Immature natural killer cell (primary cell): ENCODE measurements at regions not wholly inside any gene's neighbourhood (a gene's known extent, or its start where the extent isn't known, plus 50 kb on each side); places are given as distances from the start of the nearest gene placed in this dataset.
A peak's percentile ranks its signal among the peaks of the same experiment; 100 is the strongest.

ENCODE experiments used
- DNase-seq, 3 donors: peaks; one replicate each; pipeline ENCODE4 v3.0.0; 2022; ENCODE audit warnings: mixed read lengths in 1 of 3
- H3K27ac Mint-ChIP-seq, 6 donors: one replicate each; pipeline ENCODE4 v1.8.0; 2020; ENCODE audit warnings: mixed read lengths in 6 of 6, mild to moderate bottlenecking in 5 of 6, inconsistent platforms in 4 of 6, moderate library complexity in 3 of 6
- H3K27me3 Mint-ChIP-seq, 3 donors: one replicate each; pipeline ENCODE4 v1.8.0; 2020 to 2021; ENCODE audit warnings: low read depth in 3 of 3, mild to moderate bottlenecking in 3 of 3, mixed read lengths in 3 of 3, moderate library complexity in 3 of 3, inconsistent platforms in 1 of 3
- H3K36me3 Mint-ChIP-seq, 3 donors: one replicate each; pipeline ENCODE4 v1.8.0; 2020; ENCODE audit warnings: mixed read lengths in 3 of 3, inconsistent platforms in 2 of 3, mild to moderate bottlenecking in 2 of 3
- H3K4me1 Mint-ChIP-seq, 2 donors: one replicate each; pipeline ENCODE4 v1.8.0; 2020; ENCODE audit warnings: inconsistent platforms in 2 of 2, mild to moderate bottlenecking in 2 of 2, mixed read lengths in 2 of 2, moderate library complexity in 1 of 2
- H3K4me3 Mint-ChIP-seq, 5 donors: one replicate each; pipeline ENCODE4 v1.8.0; 2020; ENCODE audit warnings: mild to moderate bottlenecking in 5 of 5, mixed read lengths in 5 of 5, inconsistent platforms in 3 of 5, moderate library complexity in 3 of 5
- H3K9me3 Mint-ChIP-seq, 6 donors: one replicate each; pipeline ENCODE4 v1.8.0; 2020; ENCODE audit warnings: mild to moderate bottlenecking in 6 of 6, mixed read lengths in 6 of 6, inconsistent platforms in 4 of 6, moderate library complexity in 3 of 6

GRCh38 chr5:171639205-171639621 lies 146.4 kb upstream of the SMIM23 start:
- Mint-ChIP-seq H3K4me1 (no peaks in the 10 kb centered on the region), H3K9me3 (no peaks in the 10 kb centered on the region), H3K4me3 (no peak overlapping the region), H3K27ac (no peak overlapping the region), H3K27me3 (peaks cover 1 to 7% (median 3%) of the 10 kb centered on the region in 3 donors), H3K36me3 (no peaks in the 10 kb centered on the region)
- no peak for DNase-seq

GRCh38 chr5:171639966-171640365 lies 145.7 kb upstream of the SMIM23 start:
- Mint-ChIP-seq H3K4me3 (no peak overlapping the region), H3K4me1 (no peaks in the 10 kb centered on the region), H3K27me3 (peaks cover 1 to 7% (median 2%) of the 10 kb centered on the region in 3 donors), H3K27ac (no peak overlapping the region), H3K36me3 (no peaks in the 10 kb centered on the region), H3K9me3 (no peaks in the 10 kb centered on the region)
- no peak for DNase-seq

GRCh38 chr5:171640480-171640879 lies 145.1 kb upstream of the SMIM23 start:
- H3K4me3 Mint-ChIP-seq: no peak overlapping the region
- no peaks in the 10 kb centered on the region for H3K4me1 Mint-ChIP-seq
- H3K27me3 Mint-ChIP-seq: peaks cover 1 to 3% (median 2%) of the 10 kb centered on the region in 3 donors
- no peak for DNase-seq
- H3K36me3 Mint-ChIP-seq: no peaks in the 10 kb centered on the region
- no peak overlapping the region for H3K27ac Mint-ChIP-seq
- H3K9me3 Mint-ChIP-seq: no peaks in the 10 kb centered on the region

GRCh38 chr5:171641891-171642290 lies 143.7 kb upstream of the SMIM23 start:
- Mint-ChIP-seq H3K4me1 (no peaks in the 10 kb centered on the region), H3K9me3 (peaks cover 0 to 3% (median 0%) of the 10 kb centered on the region in 6 donors)

GRCh38 chr5:171642894-171643293 lies 142.7 kb upstream of the SMIM23 start:
- Mint-ChIP-seq H3K36me3 (no peaks in the 10 kb centered on the region), H3K27me3 (peaks cover 2 to 6% (median 5%) of the 10 kb centered on the region in 3 donors), H3K9me3 (peaks cover 0 to 3% (median 0%) of the 10 kb centered on the region in 6 donors), H3K4me3 (no peak overlapping the region), H3K4me1 (no peaks in the 10 kb centered on the region), H3K27ac (no peak overlapping the region)
- DNase-seq: no peak

More at GRCh38 chr5:171641891-171642290, 143.7 kb upstream of the SMIM23 start:
- no peaks in the 10 kb centered on the region for H3K36me3 Mint-ChIP-seq
- H3K27ac Mint-ChIP-seq: no peak overlapping the region
- H3K4me3 Mint-ChIP-seq: no peak overlapping the region
- no peak for DNase-seq
- peaks cover 2 to 5% (median 4%) of the 10 kb centered on the region in 3 donors for H3K27me3 Mint-ChIP-seq

GRCh38 chr5:171644536-171644935 lies 141.1 kb upstream of the SMIM23 start:
- Mint-ChIP-seq H3K36me3 (no peaks in the 10 kb centered on the region), H3K4me3 (no peak overlapping the region), H3K9me3 (peaks cover 0 to 3% (median 0%) of the 10 kb centered on the region in 6 donors), H3K4me1 (no peaks in the 10 kb centered on the region), H3K27ac (no peak overlapping the region), H3K27me3 (peaks cover 2 to 8% (median 7%) of the 10 kb centered on the region in 3 donors)
- DNase-seq: no peak

- H3K36me3 Mint-ChIP-seq: no peaks in the 10 kb centered on the region
- no peaks in the 10 kb centered on the region for H3K4me1 Mint-ChIP-seq
These were observed 139.2 kb upstream of the SMIM23 start for GRCh38 chr5:171646102-171647042.

GRCh38 chr5:171647043-171647903 lies 138.3 kb upstream of the SMIM23 start:
- H3K36me3 Mint-ChIP-seq: no peaks in the 10 kb centered on the region
- H3K9me3 Mint-ChIP-seq: peaks cover 0 to 3% (median 0%) of the 10 kb centered on the region in 6 donors
- DNase-seq: no peak
- no peak overlapping the region for H3K4me3 Mint-ChIP-seq
- H3K4me1 Mint-ChIP-seq: no peaks in the 10 kb centered on the region
- H3K27ac Mint-ChIP-seq: peak overlapping the region in 1 of 6 donors; percentile 59
- peaks cover 2 to 11% (median 6%) of the 10 kb centered on the region in 3 donors for H3K27me3 Mint-ChIP-seq

More at GRCh38 chr5:171646102-171647042, 139.2 kb upstream of the SMIM23 start:
- no peak overlapping the region for H3K27ac Mint-ChIP-seq
- H3K9me3 Mint-ChIP-seq: peaks cover 0 to 3% (median 0%) of the 10 kb centered on the region in 6 donors
- DNase-seq: no peak
- H3K4me3 Mint-ChIP-seq: no peak overlapping the region
- H3K27me3 Mint-ChIP-seq: peaks cover 2 to 8% (median 7%) of the 10 kb centered on the region in 3 donors

GRCh38 chr5:171647904-171648260 lies 137.7 kb upstream of the SMIM23 start:
- Mint-ChIP-seq H3K27me3 (peaks cover 0 to 11% (median 6%) of the 10 kb centered on the region in 3 donors), H3K9me3 (peaks cover 0 to 3% (median 0%) of the 10 kb centered on the region in 6 donors), H3K4me1 (no peaks in the 10 kb centered on the region), H3K27ac (no peak overlapping the region), H3K4me3 (no peak overlapping the region), H3K36me3 (no peaks in the 10 kb centered on the region)
- no peak for DNase-seq

GRCh38 chr5:171648279-171649074 lies 137.1 kb upstream of the SMIM23 start:
- Mint-ChIP-seq H3K4me1 (no peaks in the 10 kb centered on the region), H3K9me3 (peaks cover 0 to 3% (median 0%) of the 10 kb centered on the region in 6 donors), H3K36me3 (no peaks in the 10 kb centered on the region), H3K4me3 (no peak overlapping the region), H3K27ac (no peak overlapping the region), H3K27me3 (peaks cover 0 to 11% (median 6%) of the 10 kb centered on the region in 3 donors)
- no peak for DNase-seq

- Mint-ChIP-seq H3K4me1 (no peaks in the 10 kb centered on the region), H3K4me3 (no peak overlapping the region), H3K9me3 (peaks cover 0 to 3% (median 0%) of the 10 kb centered on the region in 6 donors), H3K27ac (no peak overlapping the region), H3K36me3 (no peaks in the 10 kb centered on the region), H3K27me3 (peaks cover 0 to 11% (median 6%) of the 10 kb centered on the region in 3 donors)
- DNase-seq: no peak
These were observed 136.6 kb upstream of the SMIM23 start for GRCh38 chr5:171649075-171649401.

- H3K36me3 Mint-ChIP-seq: no peaks in the 10 kb centered on the region
- H3K4me1 Mint-ChIP-seq: no peaks in the 10 kb centered on the region
- H3K27me3 Mint-ChIP-seq: peaks cover 0 to 10% (median 9%) of the 10 kb centered on the region in 3 donors
- H3K9me3 Mint-ChIP-seq: peaks cover 0 to 3% (median 0%) of the 10 kb centered on the region in 6 donors
- no peak for DNase-seq
- H3K4me3 Mint-ChIP-seq: no peak overlapping the region
- H3K27ac Mint-ChIP-seq: no peak overlapping the region
These were observed 135.0 kb upstream of the SMIM23 start for GRCh38 chr5:171650597-171650996.

- Mint-ChIP-seq H3K36me3 (no peaks in the 10 kb centered on the region), H3K27me3 (peaks cover 0 to 9% (median 8%) of the 10 kb centered on the region in 3 donors), H3K27ac (no peak overlapping the region), H3K9me3 (no peaks in the 10 kb centered on the region), H3K4me1 (no peaks in the 10 kb centered on the region), H3K4me3 (no peak overlapping the region)
- DNase-seq: no peak
These were observed 134.5 kb upstream of the SMIM23 start for GRCh38 chr5:171651102-171651501.
